Neural cell (in vitro differentiated cells): ENCODE measurements at regions not wholly inside any gene's neighbourhood (a gene's known extent, or its start where the extent isn't known, plus 50 kb on each side); places are given as distances from the start of the nearest gene placed in this dataset.

Experiments
- H2AFZ ChIP-seq: fragments of 200-600, 300-800 bp; sonication (generic), shearing (Covaris generic); 2 replicates; pipeline ENCODE4 v1.6.0; 2014; ENCODE audit warnings: low read depth, mild to moderate bottlenecking, antibody characterized with exemption, low read length, moderate library complexity
- H3F3A ChIP-seq: fragments of 200-600 bp; shearing (Covaris generic); 2 replicates; pipeline ENCODE4 v1.6.1; 2016; ENCODE audit warnings: mild to moderate bottlenecking, moderate library complexity, mixed read lengths, antibody characterized with exemption, low read length; ENCODE audit not compliant: insufficient read depth, poor library complexity, severe bottlenecking
- H3K27ac ChIP-seq: fragments of 200-600, 300-800 bp; sonication (generic), shearing (Covaris generic); 2 replicates; pipeline ENCODE4 v1.5.1; 2014; ENCODE audit warnings: mild to moderate bottlenecking, low read length, moderate library complexity
- H3K27me3 ChIP-seq: fragments of 300-800, 200-600 bp; sonication (generic), shearing (Covaris generic); 2 replicates; pipeline ENCODE4 v1.6.0; 2014; ENCODE audit warnings: mild to moderate bottlenecking, low read depth, low read length, moderate library complexity; ENCODE audit not compliant: insufficient read depth
- H3K36me3 ChIP-seq: fragments of 300-800, 200-600 bp; sonication (generic), shearing (Covaris generic); 2 replicates; pipeline ENCODE4 v1.5.1; 2014; ENCODE audit warnings: mild to moderate bottlenecking, antibody characterized with exemption, low read length, moderate library complexity; ENCODE audit not compliant: insufficient read depth
- H3K4me2 ChIP-seq: fragments of 300-800, 200-600 bp; sonication (generic), shearing (Covaris generic); 2 replicates; pipeline ENCODE4 v1.6.0; 2014; ENCODE audit warnings: mild to moderate bottlenecking, low read length
- H3K4me3 ChIP-seq: fragments of 300-800, 200-600 bp; sonication (generic), shearing (Covaris generic); 2 replicates; pipeline ENCODE4 v1.5.1; 2014; ENCODE audit warnings: mild to moderate bottlenecking, low read length, moderate library complexity
- H3K79me2 ChIP-seq: fragments of 200-600 bp; shearing (Covaris generic); replicated peaks from 2 replicates; pipeline ENCODE4 v1.6.0; 2014; ENCODE audit warnings: mild to moderate bottlenecking, low read length, moderate library complexity; ENCODE audit not compliant: insufficient read depth
- H3K9ac ChIP-seq: fragments of 300-800, 200-600 bp; sonication (generic), shearing (Covaris generic); 2 replicates; pipeline ENCODE4 v1.6.1; 2016; ENCODE audit warnings: mild to moderate bottlenecking, low read length, mixed read lengths
- H3K9me2 ChIP-seq: fragments of 200-600 bp; shearing (Covaris generic); 2 replicates; pipeline ENCODE4 v1.6.1; 2016; ENCODE audit warnings: mild to moderate bottlenecking, low read length, mixed read lengths; ENCODE audit not compliant: insufficient read depth
- H3K9me3 ChIP-seq: fragments of 200-600, 300-800 bp; sonication (generic), shearing (Covaris generic); 2 replicates; pipeline ENCODE4 v1.6.1; 2016; ENCODE audit warnings: mild to moderate bottlenecking, mixed run types, low read length, moderate library complexity, mixed read lengths
- H4K20me1 ChIP-seq: fragments of 200-600 bp; shearing (Covaris generic); 2 replicates; pipeline ENCODE4 v1.6.1; 2016; ENCODE audit warnings: mild to moderate bottlenecking, mixed run types; ENCODE audit not compliant: insufficient read depth
- CTCF ChIP-seq: fragments of 450-650 bp; IDR thresholded peaks from 2 replicates; pipeline ENCODE4 v1.5.1; 2014; ENCODE audit warnings: antibody characterized with exemption, mild to moderate bottlenecking, moderate library complexity; ENCODE audit not compliant: poor library complexity, severe bottlenecking
- EP300 ChIP-seq: fragments of 450-650 bp; conservative IDR thresholded peaks from 2 replicates; pipeline ENCODE4 v1.6.1; 2014; ENCODE audit warnings: antibody characterized with exemption, mild to moderate bottlenecking, moderate library complexity; ENCODE audit not compliant: poor library complexity, severe bottlenecking
- EZH2 ChIP-seq: fragments of 200-600, 300-800 bp; shearing (Covaris generic), sonication (generic); IDR thresholded peaks from 2 replicates; pipeline ENCODE4 v1.6.1; 2014; ENCODE audit warnings: antibody characterized with exemption, low read length, borderline replicate concordance, mild to moderate bottlenecking; ENCODE audit not compliant: insufficient read depth, poor library complexity, severe bottlenecking
- MXI1 ChIP-seq: fragments of 450-650 bp; conservative IDR thresholded peaks from 2 replicates; pipeline ENCODE4 v1.6.1; 2014; ENCODE audit warnings: antibody characterized with exemption, mild to moderate bottlenecking; ENCODE audit not compliant: poor library complexity, severe bottlenecking
- POLR2AphosphoS5 ChIP-seq: IDR thresholded peaks from 2 replicates; pipeline ENCODE4 v1.6.1; 2012
- RAD21 ChIP-seq: fragments of 450-650 bp; conservative IDR thresholded peaks from 2 replicates; pipeline ENCODE4 v1.6.1; 2014; ENCODE audit warnings: antibody characterized with exemption, mild to moderate bottlenecking, moderate library complexity
- REST ChIP-seq: IDR thresholded peaks from 2 replicates; pipeline ENCODE4 v1.6.1; 2012; ENCODE audit warnings: borderline replicate concordance
- SMC3 ChIP-seq: fragments of 450-650 bp; conservative IDR thresholded peaks from 2 replicates; pipeline ENCODE4 v1.6.1; 2014; ENCODE audit warnings: antibody characterized with exemption, mild to moderate bottlenecking, moderate library complexity; ENCODE audit not compliant: poor library complexity
- TAF1 ChIP-seq: IDR thresholded peaks from 2 replicates; pipeline ENCODE4 v1.6.1; 2012; ENCODE audit warnings: low read depth

- H3K27ac ChIP-seq = no peak overlapping the region
- H2AFZ ChIP-seq = no peak overlapping the region
- no peaks in the 10 kb centered on the region for H3K9me3 ChIP-seq
- no peak overlapping the region for H3K4me2 ChIP-seq
- no peaks in the 10 kb centered on the region for H3K79me2 ChIP-seq
- no peak overlapping the region for H3K9ac ChIP-seq
- H3K9me2 ChIP-seq = no peaks in the 10 kb centered on the region
- H3K36me3 ChIP-seq = no peaks in the 10 kb centered on the region
- H4K20me1 ChIP-seq = no peaks in the 10 kb centered on the region
- no peaks in the 10 kb centered on the region for H3K27me3 ChIP-seq
- no peaks in the 10 kb centered on the region for H3F3A ChIP-seq
- TF ChIP-seq EP300 (no peak), POLR2AphosphoS5 (no peak), RAD21 (no peak), SMC3 (no peak), TAF1 (no peak), REST (no peak), CTCF (no peak), MXI1 (no peak), EZH2 (no peak)
- H3K4me3 ChIP-seq = no peak overlapping the region
Observed at GRCh38 chr4:154035341-154035740, 246.5 kb upstream of the SFRP2 start.

GRCh38 chr4:154033921-154034320, 245.0 kb upstream of the SFRP2 start:
- Histone ChIP-seq H3K9me2 (no peaks in the 10 kb centered on the region), H3K27ac (no peak overlapping the region), H3K27me3 (no peaks in the 10 kb centered on the region), H4K20me1 (no peaks in the 10 kb centered on the region), H3K4me2 (no peak overlapping the region), H3K79me2 (no peaks in the 10 kb centered on the region), H2AFZ (no peak overlapping the region), H3F3A (no peaks in the 10 kb centered on the region), H3K36me3 (no peaks in the 10 kb centered on the region), H3K4me3 (no peak overlapping the region), H3K9me3 (no peaks in the 10 kb centered on the region), H3K9ac (no peak overlapping the region)
- TF ChIP-seq CTCF = no peak
- no peak for TF ChIP-seq POLR2AphosphoS5
- TF ChIP-seq TAF1 = no peak
- no peak for TF ChIP-seq RAD21
- no peak for TF ChIP-seq EZH2
- TF ChIP-seq EP300 = no peak
- no peak for TF ChIP-seq MXI1
- no peak for TF ChIP-seq REST
- no peak for TF ChIP-seq SMC3
